HCT116 (cell line): ENCODE measurements at regions not wholly inside any gene's neighbourhood (a gene's known extent, or its start where the extent isn't known, plus 50 kb on each side); places are given as distances from the start of the nearest gene placed in this dataset.

Experiments
- ATAC-seq: fragments of 200-7000 bp; cut with Tn5 transposase; 2 replicates; pipeline ENCODE4 v1.9.1; 2020; ENCODE audit warnings: mild to moderate bottlenecking, moderate library complexity
- BruUV-seq: library from RNA; stranded (reverse); fragments of 400-500 nt; replicated peaks from 2 replicates; lab custom pipeline; 2021; lab: Mats Ljungman, UMichigan
- CTCF ChIA-PET: fragments of 300-600 bp; sonication (Branson Sonifier 250); formaldehyde crosslinking; loops from one replicate; lab custom pipeline; 2021; ENCODE audit warnings: antibody characterized with exemption; lab: Charles Lee
- POLR2A ChIA-PET: fragments of 300-600, 350-600 bp; sonication (Branson Sonifier 250); formaldehyde crosslinking; loops from one replicate; lab custom pipeline; 2021; ENCODE audit warnings: antibody characterized with exemption; lab: Charles Lee
- RAD21 ChIA-PET, 2 experiments: fragments of 300-600 bp; sonication (Branson Sonifier 250); formaldehyde crosslinking; loops; one replicate each; lab custom pipeline; 2023; ENCODE audit warnings: low total read pairs in 2 of 2; ENCODE audit not compliant: uncharacterized antibody in 2 of 2, unreplicated experiment in 2 of 2, low non-redundant PET in 1 of 2; lab: Charles Lee
- DNase-seq: peaks from one replicate; pipeline ENCODE4 v3.0.0-alpha.2; 2010; ENCODE audit warnings: low read depth, low spot score
- H2AFZ ChIP-seq: fragments of 200-600 bp; shearing (Covaris generic), sonication (generic); 2 replicates; pipeline ENCODE4 v1.6.1; 2017; ENCODE audit warnings: low read depth, mixed run types, mixed read lengths, antibody characterized with exemption, low read length; ENCODE audit not compliant: poor library complexity, severe bottlenecking
- H3K27ac ChIP-seq: 2 replicates; pipeline ENCODE4 v1.5.1; 2012; ENCODE audit warnings: low read depth, low read length
- H3K27me3 ChIP-seq: fragments of 200-600 bp; sonication (generic); 2 replicates; pipeline ENCODE4 v1.6.1; 2016; ENCODE audit warnings: mixed run types, low read length, mixed read lengths; ENCODE audit not compliant: insufficient read depth
- H3K36me3 ChIP-seq, 2 experiments: fragments of 200-500 bp in 1 of 2; fragments of 200-600 bp in 1 of 2; sonication (Bioruptor generic) in 1 of 2; sonication (generic) in 1 of 2; 2 replicates each; pipeline versions ENCODE4 v1.5.1 to v1.6.1; 2014 to 2016; ENCODE audit warnings: low read length in 2 of 2, inconsistent platforms in 1 of 2, mixed read lengths in 1 of 2, mixed run types in 1 of 2; ENCODE audit not compliant: insufficient read depth in 2 of 2, control insufficient read depth in 1 of 2
- H3K4me1 ChIP-seq, 2 experiments: fragments of 200-600 bp in 1 of 2; sonication (generic) in 1 of 2; 2 replicates each; pipeline versions ENCODE4 v1.5.1 to v1.6.1; 2012 to 2017; ENCODE audit warnings: low read length in 2 of 2, inconsistent platforms in 1 of 2, mild to moderate bottlenecking in 1 of 2, mixed read lengths in 1 of 2, mixed run types in 1 of 2, moderate library complexity in 1 of 2; ENCODE audit not compliant: insufficient read depth in 2 of 2, control insufficient read depth in 1 of 2
- H3K4me2 ChIP-seq: fragments of 200-600 bp; sonication (generic); 2 replicates; pipeline ENCODE4 v1.6.1; 2017; ENCODE audit warnings: mixed run types, low read length, mixed read lengths
- H3K4me3 ChIP-seq, 2 experiments: fragments of 200-600 bp in 1 of 2; sonication (generic) in 1 of 2; replicated peaks in 1 of 2; 2 replicates each; pipeline ENCODE4 v1.5.1; 2011 to 2016; ENCODE audit warnings: low read length in 2 of 2, control low read depth in 1 of 2, low read depth in 1 of 2, mild to moderate bottlenecking in 1 of 2, mixed read lengths in 1 of 2, mixed run types in 1 of 2
- H3K79me2 ChIP-seq: fragments of 200-600 bp; sonication (generic); 2 replicates; pipeline ENCODE4 v1.6.1; 2017; ENCODE audit warnings: mild to moderate bottlenecking, mixed run types, low read length, moderate library complexity, mixed read lengths; ENCODE audit not compliant: insufficient read depth
- H3K9ac ChIP-seq: fragments of 200-600 bp; sonication (generic); 2 replicates; pipeline ENCODE4 v1.6.1; 2016; ENCODE audit warnings: low read length, mixed read lengths
- H3K9me2 ChIP-seq: fragments of 200-600 bp; sonication (generic), shearing (Covaris generic); 2 replicates; pipeline ENCODE4 v1.6.1; 2017; ENCODE audit warnings: mixed run types, mild to moderate bottlenecking, moderate library complexity; ENCODE audit not compliant: insufficient read depth
- H3K9me3 ChIP-seq, 2 experiments: fragments of 200-500 bp in 1 of 2; fragments of 200-600 bp in 1 of 2; sonication (Bioruptor generic) in 1 of 2; sonication (generic) in 1 of 2; 2 replicates each; pipeline ENCODE4 v1.6.1; 2014 to 2017; ENCODE audit warnings: low read length in 2 of 2, mixed read lengths in 2 of 2, inconsistent platforms in 1 of 2, low read depth in 1 of 2, mild to moderate bottlenecking in 1 of 2, mixed run types in 1 of 2, moderate library complexity in 1 of 2; ENCODE audit not compliant: control insufficient read depth in 1 of 2, insufficient read depth in 1 of 2
- H4K20me1 ChIP-seq: fragments of 200-600 bp; sonication (generic), shearing (Covaris generic); 2 replicates; pipeline ENCODE4 v1.6.1; 2017; ENCODE audit warnings: mixed run types, mild to moderate bottlenecking, moderate library complexity; ENCODE audit not compliant: insufficient read depth
- CEBPB ChIP-seq: IDR thresholded peaks from 2 replicates; pipeline ENCODE4 v1.6.1; 2012; ENCODE audit warnings: low read depth
- CTCF ChIP-seq, 3 experiments: fragments of 200-600 bp in 1 of 3; sonication (generic) in 1 of 3; IDR thresholded peaks in 2 of 3; conservative IDR thresholded peaks in 1 of 3; 2 replicates each; pipeline ENCODE4 v1.5.1; 2012 to 2017; ENCODE audit warnings: low read depth in 2 of 3, low read length in 2 of 3, antibody characterized with exemption in 1 of 3, borderline replicate concordance in 1 of 3, control low read depth in 1 of 3, mild to moderate bottlenecking in 1 of 3, mixed read lengths in 1 of 3, mixed run types in 1 of 3, moderate library complexity in 1 of 3; ENCODE audit not compliant: insufficient read depth in 1 of 3
- EGR1 ChIP-seq: IDR thresholded peaks from 2 replicates; pipeline ENCODE4 v1.6.1; 2012; ENCODE audit warnings: low read depth
- EZH2phosphoT487 ChIP-seq: fragments of 200-600 bp; IDR thresholded peaks from 2 replicates; pipeline ENCODE4 v1.6.1; 2018; ENCODE audit warnings: antibody characterized with exemption, borderline replicate concordance
- FOSL1 ChIP-seq: IDR thresholded peaks from 2 replicates; pipeline ENCODE4 v1.6.1; 2012; ENCODE audit warnings: low read depth
- JUND ChIP-seq: IDR thresholded peaks from 2 replicates; pipeline ENCODE4 v1.6.1; 2012
- POLR2A ChIP-seq: IDR thresholded peaks from 2 replicates; pipeline ENCODE4 v1.7.0; 2011; ENCODE audit warnings: borderline replicate concordance; ENCODE audit not compliant: insufficient read depth, insufficient read length; ENCODE audit errors: extremely low read depth
- POLR2AphosphoS5 ChIP-seq: IDR thresholded peaks from 2 replicates; pipeline ENCODE4 v1.6.1; 2011; ENCODE audit warnings: mild to moderate bottlenecking, low read depth, low read length, moderate library complexity
- REST ChIP-seq: IDR thresholded peaks from 2 replicates; pipeline ENCODE4 v1.6.1; 2012; ENCODE audit warnings: low read depth
- SIN3A ChIP-seq: IDR thresholded peaks from 2 replicates; pipeline ENCODE4 v1.6.1; 2012; ENCODE audit warnings: low read depth
- SRF ChIP-seq: IDR thresholded peaks from 2 replicates; pipeline ENCODE4 v1.6.1; 2012; ENCODE audit warnings: low read depth
- TCF7L2 ChIP-seq: IDR thresholded peaks from 2 replicates; pipeline ENCODE4 v1.7.0; 2011; ENCODE audit warnings: borderline replicate concordance, inconsistent platforms; ENCODE audit not compliant: insufficient read depth, insufficient read length; ENCODE audit errors: extremely low read depth
- YY1 ChIP-seq: IDR thresholded peaks from 2 replicates; pipeline ENCODE4 v1.6.1; 2011; ENCODE audit warnings: low read length, low read depth, moderate library complexity, mild to moderate bottlenecking; ENCODE audit not compliant: insufficient replicate concordance; ENCODE audit errors: extremely low read depth
- ZNF274 ChIP-seq: fragments of 200-500 bp; sonication (Bioruptor generic); IDR thresholded peaks from 2 replicates; pipeline ENCODE4 v1.6.1; 2014; ENCODE audit warnings: mild to moderate bottlenecking, low read depth, low read length, inconsistent platforms
- intact Hi-C: fragments of 100-400 bp; cut with micrococcal nuclease; formaldehyde crosslinking; loops from 2 replicates; pipeline ENCODE4 v1.10.0; 2022
- TF ChIP-seq, protein P1 (sequence below): IDR thresholded peaks from 2 replicates; pipeline ENCODE4 v1.6.1; 2011; ENCODE audit warnings: mild to moderate bottlenecking, low read length, moderate library complexity; ENCODE audit not compliant: insufficient replicate concordance; ENCODE audit errors: extremely low read depth
- TF ChIP-seq, protein P2 (sequence below): IDR thresholded peaks from 2 replicates; pipeline ENCODE4 v1.6.1; 2012

DNA sequence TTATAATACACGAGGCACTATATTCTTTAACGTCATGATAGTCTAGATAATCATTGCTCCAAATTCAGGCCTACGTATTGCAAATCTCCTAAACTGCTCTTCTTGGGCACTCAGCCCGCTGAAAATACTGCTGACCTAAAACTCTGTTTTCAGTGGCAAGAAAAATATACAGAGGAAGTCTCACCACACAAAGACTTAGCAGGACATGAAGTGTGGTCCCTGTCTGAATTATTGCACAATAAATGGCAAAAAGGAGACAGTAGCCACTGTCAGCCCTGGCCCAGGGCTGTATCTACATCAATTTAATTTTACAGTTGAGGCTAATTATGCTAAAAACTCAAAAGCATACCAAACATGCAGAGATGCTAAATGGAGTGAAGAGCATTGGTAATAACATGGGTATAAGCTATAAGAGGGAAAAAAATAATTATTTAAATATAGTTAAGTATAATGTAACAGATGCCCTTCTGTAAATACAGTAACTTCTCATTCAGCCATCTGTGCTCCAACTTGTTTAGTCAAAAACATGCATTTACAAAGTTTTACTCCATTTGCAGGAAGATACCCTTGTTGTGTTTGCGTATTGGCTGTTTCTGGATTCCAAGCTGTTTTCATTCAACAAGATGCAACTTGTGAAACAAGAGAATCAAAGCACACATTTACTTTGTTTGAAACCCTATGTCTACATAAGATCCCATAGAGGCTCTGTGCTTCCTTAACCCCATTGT is 800.0 kb upstream of the LUZP2 start:
- intact Hi-C loops, result no loop called here
- POLR2A ChIA-PET, result no interaction called here
- Histone ChIP-seq H3K4me2 (no peak overlapping the region), H3K9me2 (no peaks in the 10 kb centered on the region), H3K4me3 (no peak overlapping the region), H3K27ac (no peak overlapping the region), H2AFZ (no peak overlapping the region), H3K36me3 (no peaks in the 10 kb centered on the region), H4K20me1 (no peaks in the 10 kb centered on the region), H3K9me3 (peaks cover 11 to 12% of the 10 kb centered on the region in 2 experiments; a peak in 2 of 4 replicates), H3K9ac (no peak overlapping the region), H3K79me2 (no peaks in the 10 kb centered on the region), H3K27me3 (no peaks in the 10 kb centered on the region), H3K4me1 (no peaks in the 10 kb centered on the region)
- RAD21 ChIA-PET, result no interaction called here
- CTCF ChIA-PET, result no interaction called here
- BruUV-seq, result no TSS peak
- ATAC-seq (no peak), DNase-seq (no peak)
- TF ChIP-seq, protein P1, sequence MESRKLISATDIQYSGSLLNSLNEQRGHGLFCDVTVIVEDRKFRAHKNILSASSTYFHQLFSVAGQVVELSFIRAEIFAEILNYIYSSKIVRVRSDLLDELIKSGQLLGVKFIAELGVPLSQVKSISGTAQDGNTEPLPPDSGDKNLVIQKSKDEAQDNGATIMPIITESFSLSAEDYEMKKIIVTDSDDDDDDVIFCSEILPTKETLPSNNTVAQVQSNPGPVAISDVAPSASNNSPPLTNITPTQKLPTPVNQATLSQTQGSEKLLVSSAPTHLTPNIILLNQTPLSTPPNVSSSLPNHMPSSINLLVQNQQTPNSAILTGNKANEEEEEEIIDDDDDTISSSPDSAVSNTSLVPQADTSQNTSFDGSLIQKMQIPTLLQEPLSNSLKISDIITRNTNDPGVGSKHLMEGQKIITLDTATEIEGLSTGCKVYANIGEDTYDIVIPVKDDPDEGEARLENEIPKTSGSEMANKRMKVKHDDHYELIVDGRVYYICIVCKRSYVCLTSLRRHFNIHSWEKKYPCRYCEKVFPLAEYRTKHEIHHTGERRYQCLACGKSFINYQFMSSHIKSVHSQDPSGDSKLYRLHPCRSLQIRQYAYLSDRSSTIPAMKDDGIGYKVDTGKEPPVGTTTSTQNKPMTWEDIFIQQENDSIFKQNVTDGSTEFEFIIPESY, result no peak
- TF ChIP-seq POLR2AphosphoS5 (no peak), EGR1 (no peak), REST (no peak), POLR2A (no peak), EZH2phosphoT487 (no peak), SIN3A (no peak), CEBPB (no peak), TCF7L2 (no peak), SRF (no peak), JUND (no peak), ZNF274 (no peak), CTCF (IDR thresholded peaks at IDR 0.05 in 2 of 3, conservative IDR thresholded peaks at IDR 0.05 in 1 of 3; ENCODE audit: borderline replicate concordance in 1 of 3, insufficient read depth in 1 of 3, low read depth in 2 of 3, low read length in 2 of 3) (no peak), FOSL1 (no peak), YY1 (no peak)
- TF ChIP-seq, protein P2, sequence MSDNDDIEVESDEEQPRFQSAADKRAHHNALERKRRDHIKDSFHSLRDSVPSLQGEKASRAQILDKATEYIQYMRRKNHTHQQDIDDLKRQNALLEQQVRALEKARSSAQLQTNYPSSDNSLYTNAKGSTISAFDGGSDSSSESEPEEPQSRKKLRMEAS, result no peak
